A549 (cell line): ENCODE measurements at regions not wholly inside any gene's neighbourhood (a gene's known extent, or its start where the extent isn't known, plus 50 kb on each side); places are given as distances from the start of the nearest gene placed in this dataset.

ENCODE experiments used
- ATAC-seq, 2 experiments: fragments of 200-7000 bp in 1 of 2; fragments of >200 bp in 1 of 2; cut with Nextera tagmentation in 1 of 2; cut with Tn5 transposase in 1 of 2; 3 replicates each; pipeline versions ENCODE4 v1.8.0 to v1.9.1; 2018 to 2020; ENCODE audit warnings: mild to moderate bottlenecking in 1 of 2, moderate library complexity in 1 of 2
- CTCF ChIA-PET: fragments of 300-600 bp; sonication (Branson Sonifier 250); formaldehyde crosslinking; extraction: SDS; loops from one replicate; lab custom pipeline; 2021; ENCODE audit warnings: antibody characterized with exemption, inconsistent platforms; lab: Yijun Ruan, JAX
- POLR2A ChIA-PET: fragments of 350-600 bp; formaldehyde crosslinking; extraction: SDS; loops from one replicate; lab custom pipeline; 2021; ENCODE audit warnings: antibody characterized with exemption, inconsistent platforms; lab: Yijun Ruan, JAX
- DNase-seq, 2 experiments: peaks; one replicate each; pipeline versions ENCODE4 v3.0.0 to v3.0.0-alpha.2; 2011 to 2016; ENCODE audit warnings: low read depth in 1 of 2, low spot score in 1 of 2
- FAIRE-seq: peaks from 2 replicates; lab custom pipeline; 2011; peaks lifted over from hg19 to GRCh38; lab: Jason Lieb, UNC
- H3K27ac ChIP-seq, 2 experiments: fragments of >200 bp; sonication (Bioruptor Twin); formaldehyde crosslinking; 3 replicates each; pipeline ENCODE4 v1.5.1; 2016 to 2017
- H3K4me1 ChIP-seq: fragments of >200 bp; sonication (Bioruptor Twin); formaldehyde crosslinking; 3 replicates; pipeline ENCODE4 v1.6.1; 2016
- H3K4me2 ChIP-seq: fragments of >200 bp; sonication (Bioruptor Twin); formaldehyde crosslinking; 3 replicates; pipeline ENCODE4 v1.6.1; 2016
- H3K4me3 ChIP-seq: fragments of >200 bp; sonication (Bioruptor Twin); formaldehyde crosslinking; 3 replicates; pipeline ENCODE4 v1.5.1; 2016
- H3K9me3 ChIP-seq: fragments of >200 bp; sonication (Bioruptor Twin); formaldehyde crosslinking; 3 replicates; pipeline ENCODE4 v1.6.1; 2016
- ATOH8 ChIP-seq: fragments of 250-450 bp; sonication (Bioruptor Pico); IDR thresholded peaks from 2 replicates; pipeline ENCODE4 v1.5.0; 2020; ENCODE audit warnings: low read depth, mild to moderate bottlenecking, moderate library complexity
- CBX2 ChIP-seq: fragments of 200-600 bp; sonication (generic); IDR thresholded peaks from 2 replicates; pipeline ENCODE4 v1.6.1; 2016; ENCODE audit warnings: low read depth, mild to moderate bottlenecking, borderline replicate concordance
- CEBPB ChIP-seq, 2 experiments: fragments of >200 bp in 1 of 2; sonication (Bioruptor Twin) in 1 of 2; formaldehyde crosslinking in 1 of 2; IDR thresholded peaks; 2 replicates each; pipeline ENCODE4 v1.6.1; 2012 to 2016
- CHD4 ChIP-seq: fragments of 200-600 bp; sonication (generic); IDR thresholded peaks from 2 replicates; pipeline ENCODE4 v1.6.1; 2016; ENCODE audit warnings: antibody characterized with exemption, mild to moderate bottlenecking, borderline replicate concordance
- EHMT2 ChIP-seq: fragments of 200-600 bp; sonication (generic); IDR thresholded peaks from 2 replicates; pipeline ENCODE4 v1.6.1; 2016; ENCODE audit warnings: antibody characterized with exemption, low read depth, mild to moderate bottlenecking, moderate library complexity
- EP300 ChIP-seq, 2 experiments: fragments of >200 bp; sonication (Bioruptor Twin); formaldehyde crosslinking; IDR thresholded peaks; 2 replicates in 1 of 2; 3 replicates in 1 of 2; pipeline ENCODE4 v1.6.1; 2016 to 2017
- FOSB ChIP-seq: fragments of 250-450 bp; sonication (Bioruptor Pico); IDR thresholded peaks from 2 replicates; pipeline ENCODE4 v1.5.0; 2020; ENCODE audit warnings: mild to moderate bottlenecking, moderate library complexity
- FOSL2 ChIP-seq, 2 experiments: fragments of 450-650 bp in 1 of 2; fragments of >200 bp in 1 of 2; sonication (Bioruptor Twin) in 1 of 2; formaldehyde crosslinking; IDR thresholded peaks; 2 replicates each; pipeline versions ENCODE4 v1.5.0 to v1.6.1; 2016 to 2020; ENCODE audit warnings: mild to moderate bottlenecking in 1 of 2, moderate library complexity in 1 of 2
- FOXS1 ChIP-seq: fragments of 250-450 bp; sonication (Bioruptor Pico); IDR thresholded peaks from 2 replicates; pipeline ENCODE4 v1.5.0; 2020; ENCODE audit warnings: mild to moderate bottlenecking, moderate library complexity
- HES2 ChIP-seq: fragments of >200 bp; sonication (Bioruptor Twin); formaldehyde crosslinking; IDR thresholded peaks from 2 replicates; pipeline ENCODE4 v1.6.1; 2016
- HEYL ChIP-seq: fragments of 250-450 bp; sonication (Bioruptor Pico); IDR thresholded peaks from 2 replicates; pipeline ENCODE4 v1.8.0; 2021; ENCODE audit warnings: mild to moderate bottlenecking, moderate library complexity
- HMGXB4 ChIP-seq: fragments of 250-450 bp; sonication (Bioruptor Pico); IDR thresholded peaks from 2 replicates; pipeline ENCODE4 v1.5.0; 2021; ENCODE audit warnings: mild to moderate bottlenecking, moderate library complexity, borderline replicate concordance
- HOXB13 ChIP-seq: fragments of 250-450 bp; sonication (Bioruptor Pico); IDR thresholded peaks from 2 replicates; pipeline ENCODE4 v1.5.0; 2020; ENCODE audit warnings: low read depth, mild to moderate bottlenecking, moderate library complexity
- HOXB5 ChIP-seq: fragments of 250-450 bp; sonication (Bioruptor Pico); IDR thresholded peaks from 2 replicates; pipeline ENCODE4 v1.5.0; 2020; ENCODE audit warnings: mild to moderate bottlenecking, moderate library complexity
- JUNB ChIP-seq: fragments of >200 bp; sonication (Bioruptor Twin); formaldehyde crosslinking; IDR thresholded peaks from 2 replicates; pipeline ENCODE4 v1.6.1; 2016
- KDM1A ChIP-seq: fragments of 200-600 bp; sonication (generic); IDR thresholded peaks from 2 replicates; pipeline ENCODE4 v1.6.1; 2016; ENCODE audit warnings: low read depth, mild to moderate bottlenecking
- KDM5A ChIP-seq: fragments of 200-600 bp; sonication (generic); IDR thresholded peaks from 2 replicates; pipeline ENCODE4 v1.6.1; 2016; ENCODE audit warnings: antibody characterized with exemption, mild to moderate bottlenecking
- MAFK ChIP-seq: fragments of 450-650 bp; IDR thresholded peaks from 2 replicates; pipeline ENCODE4 v1.6.1; 2014; ENCODE audit not compliant: partially characterized antibody
- NR3C1 ChIP-seq: fragments of >200 bp; sonication (Bioruptor Twin); formaldehyde crosslinking; IDR thresholded peaks from 3 replicates; pipeline ENCODE4 v1.6.1; 2017
- PHF8 ChIP-seq: fragments of 200-600 bp; sonication (generic); IDR thresholded peaks from 2 replicates; pipeline ENCODE4 v1.6.1; 2016; ENCODE audit warnings: low read depth, mild to moderate bottlenecking, antibody characterized with exemption, moderate library complexity, borderline replicate concordance
- RCOR1 ChIP-seq: fragments of 150-350 bp; IDR thresholded peaks from 2 replicates; pipeline ENCODE4 v1.6.1; 2014; ENCODE audit warnings: antibody characterized with exemption, low read length, low read depth
- SREBF2 ChIP-seq: fragments of 450-650 bp; IDR thresholded peaks from 2 replicates; pipeline ENCODE4 v1.6.1; 2014; ENCODE audit warnings: mild to moderate bottlenecking, moderate library complexity
- ZFP36 ChIP-seq: fragments of 450-650 bp; IDR thresholded peaks from 2 replicates; pipeline ENCODE4 v1.6.1; 2014; ENCODE audit warnings: borderline replicate concordance; ENCODE audit not compliant: partially characterized antibody
- ZSCAN20 ChIP-seq: fragments of 250-450 bp; sonication (Bioruptor Pico); IDR thresholded peaks from 2 replicates; pipeline ENCODE4 v1.8.0; 2022; ENCODE audit warnings: mild to moderate bottlenecking, moderate library complexity
- WGBS: methylation state at CpG from one replicate; pipeline ENCODE4 v1.1.6; 2017; ENCODE audit errors: missing lambda C conversion rate; 5-methylcytosine and 5-hydroxymethylcytosine counted together

- no peaks in the 10 kb centered on the region for H3K4me1 ChIP-seq
- no peak overlapping the region for H3K4me2 ChIP-seq
- no peak overlapping the region for H3K4me3 ChIP-seq
- DNase-seq (no peak), ATAC-seq (no peak), FAIRE-seq (no peak)
- no peak for TF ChIP-seq ZSCAN20 (CRISPR knock-in tag)
- TF ChIP-seq SREBF2, result no peak
- no peak for TF ChIP-seq NR3C1
- no peak overlapping the region for H3K27ac ChIP-seq
- CTCF ChIA-PET, result no interaction called here
- peaks cover 48% of the 10 kb centered on the region for H3K9me3 ChIP-seq
- WGBS, result 63% methylated on average over 3 of the region's 3 CpGs
- POLR2A ChIA-PET, result no interaction called here
These were observed 103.1 kb upstream of the SOX13 start for GRCh38 chr1:203969846-203970245.

GRCh38 chr1:203985044-203985443 is 87.9 kb upstream of the SOX13 start:
- H3K27ac ChIP-seq, result no peak overlapping the region
- FAIRE-seq, result no peak
- TF ChIP-seq CBX2 (no peak), EHMT2 (no peak)
- TF ChIP-seq, all 56 proteins: peak for 0
- no peak for DNase-seq
- Histone ChIP-seq H3K4me1 (no peaks in the 10 kb centered on the region), H3K4me2 (no peak overlapping the region), H3K4me3 (no peak overlapping the region), H3K9me3 (no peaks in the 10 kb centered on the region)
- ChIA-PET CTCF (no interaction called here), POLR2A (no interaction called here)
- ATAC-seq, result no peak

GRCh38 chr1:203985676-203986075 is 87.2 kb upstream of the SOX13 start:
- no peak for DNase-seq
- no peak overlapping the region for H3K4me2 ChIP-seq
- ChIA-PET POLR2A (no interaction called here), CTCF (no interaction called here)
- H3K4me3 ChIP-seq, result no peak overlapping the region
- no peak for ATAC-seq
- FAIRE-seq, result no peak
- no peaks in the 10 kb centered on the region for H3K9me3 ChIP-seq
- 36% methylated on average over 2 of the region's 2 CpGs for WGBS
- TF ChIP-seq RCOR1 (no peak), HEYL (no peak), HOXB5 (CRISPR knock-in tag) (no peak), ATOH8 (no peak), SREBF2 (no peak), PHF8 (no peak), HMGXB4 (CRISPR knock-in tag) (no peak), KDM1A (no peak), ZFP36 (no peak), CEBPB (IDR thresholded peaks at IDR 0.05) (no peak), FOXS1 (CRISPR knock-in tag) (no peak), KDM5A (no peak), HES2 (no peak), FOSB (CRISPR knock-in tag) (no peak), CHD4 (no peak), HOXB13 (no peak), MAFK (no peak), JUNB (no peak), FOSL2 (IDR thresholded peaks at IDR 0.05) (no peak), FOSL2 (CRISPR knock-in tag; IDR thresholded peaks at IDR 0.05) (no peak), EP300 (IDR thresholded peaks at IDR 0.05) (no peak)
- TF ChIP-seq, all 56 proteins: peak for 0
- no peaks in the 10 kb centered on the region for H3K4me1 ChIP-seq
- H3K27ac ChIP-seq, result no peak overlapping the region
